GM18868 (cell line): ENCODE measurements at regions not wholly inside any gene's neighbourhood (a gene's known extent, or its start where the extent isn't known, plus 50 kb on each side); places are given as distances from the start of the nearest gene placed in this dataset.
"Not testable (repeated sequence)": the region's sequence is repeated elsewhere in the genome, so short reads cannot be mapped to it uniquely, and the experiment has no call there.

ENCODE experiments used
- ATAC-seq: cut with Tn5 transposase; IDR thresholded peaks from one replicate; pipeline ENCODE4 v1.9.1; 2021; ENCODE audit warnings: mild to moderate bottlenecking, moderate library complexity; ENCODE audit not compliant: unreplicated experiment

DNA sequence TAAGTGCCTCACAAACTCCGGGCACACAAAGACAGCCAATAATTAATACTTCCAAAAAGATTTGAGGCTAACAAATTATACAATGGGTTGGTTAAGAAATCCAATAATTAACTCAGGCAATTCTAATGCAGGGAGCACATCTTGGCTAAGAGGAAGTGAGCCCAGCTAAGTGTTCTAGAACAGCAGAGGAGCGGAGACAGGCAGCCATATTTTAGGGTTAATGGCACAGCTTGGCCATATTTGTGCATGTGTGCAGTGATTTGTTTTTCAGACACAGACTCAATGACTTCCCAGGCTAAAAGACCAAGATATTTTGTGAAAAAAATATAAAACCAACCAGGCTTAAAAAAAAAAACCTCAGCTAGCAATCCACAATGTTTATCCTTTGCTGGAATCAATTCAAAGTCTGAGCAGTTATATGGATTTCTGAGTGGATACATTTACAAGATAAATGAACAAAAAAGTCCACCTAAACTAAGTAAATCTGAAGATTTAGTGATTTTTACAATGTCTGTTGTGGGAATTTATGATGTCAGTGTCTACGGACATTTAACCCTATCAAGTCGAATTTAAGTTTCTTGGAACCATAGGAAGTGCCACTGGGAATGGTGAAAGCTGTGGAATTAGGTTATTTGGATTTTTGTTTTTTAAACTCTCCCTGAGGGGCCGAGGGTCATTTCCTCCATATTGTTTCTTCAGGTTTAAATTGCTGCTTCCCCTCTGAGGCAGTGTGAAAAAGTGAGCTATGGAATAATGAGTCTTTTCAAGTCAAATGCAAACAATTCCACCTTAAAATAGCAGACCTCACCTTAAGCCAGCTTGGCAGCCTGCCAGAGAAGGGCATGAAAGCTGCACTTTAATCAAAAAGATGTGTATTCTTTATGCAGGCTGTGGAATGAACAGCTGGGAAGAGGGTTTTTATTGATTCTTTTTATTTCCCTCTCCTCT, 413.7 kb upstream of the TBL1XR1 start:
- no peak for ATAC-seq

DNA sequence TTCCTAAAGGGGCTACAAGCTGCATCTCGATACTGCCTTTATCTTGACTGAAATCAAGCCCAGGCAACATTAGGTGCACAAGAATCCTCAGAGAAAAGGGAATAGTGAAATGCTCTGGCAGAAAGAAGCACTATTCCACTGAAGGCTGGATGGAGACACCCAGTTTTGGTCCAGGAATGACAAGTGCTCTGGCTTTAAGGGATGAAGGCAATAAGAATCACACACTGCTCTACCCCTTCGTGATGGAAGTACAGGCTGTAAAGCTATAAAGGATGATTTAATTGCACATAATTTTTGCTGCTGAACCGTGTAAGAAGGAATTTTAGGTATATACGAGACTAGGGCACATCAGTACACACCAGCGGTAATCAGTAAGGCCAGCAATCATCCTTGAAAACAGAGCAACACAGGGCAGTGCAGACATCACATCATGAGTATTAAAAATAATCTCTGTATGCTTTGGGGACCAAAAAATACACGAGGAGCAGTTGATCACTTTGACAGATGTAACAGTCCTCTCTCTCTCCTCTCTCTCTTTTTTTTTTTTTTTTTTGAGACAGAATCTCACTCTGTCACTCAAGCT, 414.6 kb upstream of the TBL1XR1 start:
- ATAC-seq = no peak

DNA sequence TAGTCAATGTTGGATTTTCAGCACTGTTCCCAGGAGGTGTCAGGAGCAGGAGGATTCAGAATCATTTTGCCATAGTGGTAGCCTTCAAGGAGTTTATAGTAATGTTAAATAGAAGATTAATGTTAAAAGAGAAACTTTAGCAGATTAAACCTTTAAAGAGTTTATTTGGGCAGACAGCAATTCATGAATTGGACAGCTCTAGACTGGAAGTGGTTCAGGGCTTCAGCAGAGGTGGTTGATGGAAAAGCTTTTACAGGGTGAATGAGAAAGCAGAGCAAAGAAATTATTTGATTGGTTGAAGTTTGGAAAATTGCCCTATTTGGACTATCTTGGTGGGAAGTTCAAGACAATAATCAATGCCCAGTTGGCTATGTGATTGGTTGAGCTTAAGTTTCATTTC, 416.6 kb upstream of the TBL1XR1 start:
- no peak for ATAC-seq

DNA sequence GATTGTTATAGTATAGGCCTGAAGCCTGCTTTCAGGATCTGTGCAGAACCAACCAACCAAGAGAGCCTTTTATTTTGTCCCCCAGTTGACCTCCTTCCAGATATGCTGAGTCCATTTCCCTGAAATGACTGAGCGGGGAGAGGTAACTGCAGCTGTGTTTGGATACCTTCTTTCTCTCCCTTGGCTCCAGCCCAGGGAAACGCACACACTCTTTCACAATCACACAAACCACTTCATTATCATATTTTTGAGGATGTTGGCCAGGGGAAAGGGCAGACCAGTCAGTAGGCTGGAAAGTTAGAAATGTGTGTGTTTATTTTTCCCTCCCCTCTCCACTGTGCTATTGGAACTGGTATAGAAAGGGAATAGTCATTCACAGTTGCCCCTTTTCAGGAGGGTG, 417.7 kb upstream of the TBL1XR1 start:
- ATAC-seq = no peak

DNA sequence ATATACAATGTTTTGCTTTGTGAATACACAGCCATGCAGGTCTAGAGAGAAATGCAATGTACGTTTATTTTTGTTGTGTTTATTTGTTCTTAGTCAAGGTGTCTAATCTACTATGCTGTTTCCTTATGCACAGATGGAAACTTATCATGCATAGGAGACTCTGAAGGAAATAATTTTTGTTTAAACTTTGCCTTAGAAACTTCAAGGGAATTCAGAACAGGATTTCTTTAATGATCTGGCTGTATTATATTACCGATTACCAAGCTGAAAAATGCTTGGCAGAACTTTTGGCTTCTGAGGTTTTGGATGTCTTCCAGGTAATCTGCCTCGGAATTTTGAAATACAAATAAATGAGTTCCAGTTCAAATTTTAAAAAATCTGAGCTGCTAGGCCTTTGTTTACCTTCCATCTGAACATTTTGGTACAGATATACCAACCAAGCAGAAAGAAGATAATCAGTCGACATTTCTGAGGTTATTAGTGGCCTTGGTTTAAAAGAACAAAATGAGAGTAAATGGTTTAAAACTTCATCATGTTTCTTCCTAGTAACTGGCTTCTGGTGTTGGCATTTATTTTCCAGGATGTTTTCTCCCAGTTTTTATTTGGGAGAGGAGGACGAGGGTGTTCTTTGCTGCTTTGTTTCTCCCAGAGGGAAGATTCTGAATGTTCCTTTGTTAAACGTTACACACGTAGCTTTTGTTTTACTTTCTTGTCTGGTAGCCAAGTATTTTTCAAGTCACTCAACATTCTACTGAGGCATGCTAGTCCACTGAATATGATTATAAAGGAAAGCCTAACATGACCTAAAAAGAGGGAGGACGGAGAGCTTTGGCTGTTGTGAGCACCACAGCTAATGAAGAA, 421.8 kb upstream of the TBL1XR1 start:
- no peak for ATAC-seq

DNA sequence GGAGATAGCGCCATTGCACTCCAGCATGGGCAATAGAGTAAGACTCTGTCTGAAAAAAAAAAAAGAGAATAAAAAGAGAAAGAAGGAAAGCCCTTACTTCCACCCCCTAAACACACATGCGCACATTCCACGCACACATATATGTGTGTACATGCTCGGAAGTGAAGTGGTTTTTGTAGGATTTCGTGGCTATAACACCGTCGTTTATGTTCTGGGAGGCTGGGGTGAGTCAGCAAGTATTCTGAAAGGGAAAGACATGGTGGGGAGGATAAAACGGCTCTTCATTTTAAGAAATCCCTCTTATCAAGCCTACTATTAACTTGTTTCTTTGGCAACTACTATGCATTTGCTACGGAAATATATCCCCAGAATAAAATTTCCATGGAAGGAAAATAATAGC, 422.8 kb upstream of the TBL1XR1 start:
- no peak for ATAC-seq

DNA sequence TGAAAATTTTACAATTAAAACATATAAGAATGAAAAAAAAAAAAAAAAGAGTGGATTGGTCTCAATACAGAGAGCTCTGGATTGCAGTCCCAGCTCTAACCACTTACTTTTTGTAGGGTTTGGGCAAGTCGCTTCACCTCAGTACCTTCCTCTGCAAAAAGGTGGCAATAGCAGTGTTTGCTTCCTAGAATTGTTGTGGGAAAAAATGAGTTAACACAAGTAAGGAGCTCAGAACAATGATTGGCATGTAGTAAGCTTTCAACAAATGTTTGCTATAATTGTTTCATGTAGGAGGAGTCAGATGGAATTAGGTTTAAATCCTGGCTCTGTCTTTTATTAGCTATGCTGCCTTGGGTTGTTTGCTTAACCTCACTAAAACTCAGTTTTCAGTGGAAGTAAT, 425.2 kb upstream of the TBL1XR1 start:
- ATAC-seq = no peak

DNA sequence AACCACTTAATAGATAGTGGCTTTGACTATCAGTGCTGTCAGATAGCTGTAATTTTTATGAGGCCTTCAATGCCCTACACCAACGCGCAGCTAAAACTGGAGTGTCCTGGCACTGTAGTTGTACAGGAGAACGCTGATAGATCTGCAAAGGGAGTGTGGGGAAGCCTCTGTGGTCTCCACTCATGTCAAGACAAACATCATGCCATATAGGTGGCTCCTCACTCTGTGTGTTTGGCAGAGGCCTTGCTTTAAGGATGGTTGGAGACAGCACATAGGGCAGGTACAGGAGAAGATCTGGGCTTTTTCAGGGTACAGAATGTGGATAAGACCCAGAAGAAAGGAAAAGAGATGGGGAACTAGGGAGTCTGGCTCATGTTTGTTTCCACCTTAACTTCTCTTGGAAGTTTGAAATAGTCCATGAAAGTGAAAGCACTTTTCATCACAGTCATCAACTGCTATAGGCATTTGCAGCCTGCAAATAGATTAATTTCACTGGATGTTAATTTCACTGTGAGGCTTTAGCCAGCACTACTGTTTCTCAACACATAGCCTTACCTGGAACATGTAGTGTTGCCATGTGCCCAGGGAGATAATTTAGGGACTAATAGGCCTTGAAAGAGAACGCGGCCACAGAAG, 425.8 kb upstream of the TBL1XR1 start:
- ATAC-seq = no peak

DNA sequence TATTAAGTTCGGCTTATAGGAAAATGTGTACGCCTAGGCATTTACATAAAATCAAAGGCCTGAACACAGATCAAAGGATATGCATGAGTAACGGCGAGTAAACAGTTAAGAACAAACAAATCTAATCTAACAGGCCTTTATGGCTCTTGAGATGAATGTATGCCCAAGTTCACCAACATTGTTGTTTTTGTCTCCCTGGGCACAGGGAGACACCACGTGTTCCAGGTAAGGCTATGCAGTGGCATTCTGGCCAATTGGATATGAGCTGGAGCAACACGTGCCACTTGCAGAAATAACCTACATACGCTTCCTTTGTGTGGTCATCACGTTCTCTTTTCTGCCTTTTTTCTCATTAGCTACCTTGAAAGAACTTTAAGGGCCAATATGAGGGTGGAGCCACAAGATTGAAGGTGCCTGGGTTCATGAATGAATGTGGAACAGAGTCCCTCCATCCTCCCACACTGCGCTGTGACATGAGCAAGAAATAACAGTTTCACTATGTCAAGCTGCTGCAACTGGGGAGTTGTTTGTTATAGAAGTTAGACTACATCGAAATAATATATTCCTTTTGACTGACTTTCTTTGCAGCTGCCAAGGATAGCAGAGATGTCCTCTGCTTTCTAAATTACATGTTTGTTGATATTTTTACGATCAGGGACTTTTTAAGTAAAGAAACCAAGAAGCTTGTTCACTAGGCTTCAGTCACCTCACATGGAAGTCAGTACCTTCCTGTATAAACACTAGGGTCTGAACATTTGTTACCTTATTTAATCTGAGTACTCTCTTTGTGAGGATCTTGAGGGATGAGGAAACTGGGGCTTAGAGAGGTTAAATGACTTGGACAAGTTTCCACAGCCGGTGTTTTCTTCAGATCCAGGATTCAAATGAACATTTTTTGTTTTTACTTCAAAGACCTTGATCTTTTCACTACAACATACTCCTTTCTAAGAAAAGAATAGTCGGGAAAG, 427.5 kb upstream of the TBL1XR1 start:
- no peak for ATAC-seq

DNA sequence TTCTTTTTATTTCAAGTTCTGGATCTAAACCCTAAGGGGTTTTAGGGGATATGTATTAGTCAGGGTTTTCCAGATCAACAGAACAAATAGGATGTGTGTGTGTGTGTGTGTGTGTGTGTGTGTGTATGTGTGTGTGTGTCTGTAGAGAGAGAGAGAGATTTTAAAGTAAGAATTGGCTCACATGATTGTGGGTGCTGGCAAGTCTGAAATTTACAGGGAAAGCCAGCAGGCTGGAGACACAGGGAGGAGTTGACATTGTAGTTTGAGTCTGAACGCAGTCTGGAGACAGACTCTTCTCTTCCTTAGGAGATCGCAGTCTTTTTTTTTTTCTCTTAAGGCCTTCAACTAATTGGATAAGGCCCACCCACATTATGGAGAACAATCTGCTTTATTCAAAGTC, 428.8 kb upstream of the TBL1XR1 start:
- no peak for ATAC-seq

DNA sequence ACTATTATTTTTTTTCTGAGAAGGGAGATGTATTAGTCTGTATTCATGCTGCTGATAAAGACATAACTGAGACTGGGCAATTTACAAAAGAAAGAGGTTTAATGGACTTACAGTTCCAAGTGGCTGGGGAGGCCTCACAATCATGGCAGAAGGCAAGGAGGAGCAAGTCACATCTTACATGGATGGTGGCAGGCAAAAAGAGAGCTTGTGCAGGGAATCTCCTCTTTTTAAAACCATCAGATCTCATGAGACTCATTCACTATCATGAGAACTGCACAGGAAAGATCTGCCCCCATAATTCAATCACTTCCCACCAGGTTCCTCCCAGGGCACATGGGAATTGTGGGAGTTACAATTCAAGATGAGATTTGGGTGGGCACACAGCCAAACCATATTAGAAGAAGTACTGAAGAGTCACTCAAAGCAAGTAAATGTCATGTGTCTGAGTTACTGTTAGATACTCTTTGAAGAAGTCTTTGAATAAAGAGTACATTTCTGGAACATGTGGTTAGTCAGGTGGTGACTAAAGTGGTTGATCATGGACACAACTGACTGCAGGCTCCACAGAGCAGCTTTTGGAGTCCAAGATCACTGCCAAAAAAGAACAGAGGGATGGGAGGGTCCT, 430.9 kb upstream of the TBL1XR1 start:
- not testable (repeated sequence) for ATAC-seq

DNA sequence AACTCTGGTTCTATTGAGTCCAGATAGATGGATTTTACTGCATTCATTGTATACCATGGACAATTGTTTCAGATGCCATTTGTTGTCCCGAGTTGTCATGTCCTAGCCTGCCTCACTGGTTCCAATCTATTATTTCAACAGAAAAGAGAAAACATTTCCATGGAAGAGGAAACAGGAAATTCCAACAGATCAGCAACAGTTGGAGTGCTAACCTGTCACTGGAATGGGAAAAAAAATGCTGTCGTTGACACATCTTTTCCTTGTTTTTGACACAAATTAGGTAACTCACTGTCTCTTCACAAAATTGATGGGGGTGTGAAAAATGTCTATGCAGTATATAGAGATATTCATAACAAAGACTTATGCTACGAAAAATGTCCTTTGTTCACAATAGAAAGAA, 432.0 kb upstream of the TBL1XR1 start:
- no peak for ATAC-seq

DNA sequence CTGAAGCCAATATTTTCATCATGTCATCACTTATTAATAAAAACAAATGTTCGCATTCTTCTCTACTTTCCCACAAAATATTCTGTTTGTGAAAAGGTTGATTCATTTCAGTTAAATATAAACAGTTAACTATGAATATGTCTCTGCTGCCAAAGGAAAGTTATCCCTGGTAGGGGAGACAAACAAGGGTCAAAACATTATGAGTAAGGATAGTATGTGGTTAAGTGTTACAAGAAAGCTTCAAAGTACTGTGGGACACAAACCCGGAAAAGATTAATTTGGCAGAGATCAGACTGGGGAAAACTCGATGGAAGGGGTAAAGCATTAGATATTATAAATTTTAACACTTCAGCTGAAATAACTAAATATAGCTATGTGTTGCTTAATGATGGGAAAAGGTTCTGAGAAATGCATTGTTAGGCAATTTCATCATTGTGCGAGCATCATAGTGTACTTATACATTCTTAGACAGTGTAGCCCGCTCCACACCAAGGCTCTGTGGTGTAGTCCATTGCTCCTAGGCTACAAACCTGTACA, 436.5 kb upstream of the TBL1XR1 start:
- no peak for ATAC-seq

DNA sequence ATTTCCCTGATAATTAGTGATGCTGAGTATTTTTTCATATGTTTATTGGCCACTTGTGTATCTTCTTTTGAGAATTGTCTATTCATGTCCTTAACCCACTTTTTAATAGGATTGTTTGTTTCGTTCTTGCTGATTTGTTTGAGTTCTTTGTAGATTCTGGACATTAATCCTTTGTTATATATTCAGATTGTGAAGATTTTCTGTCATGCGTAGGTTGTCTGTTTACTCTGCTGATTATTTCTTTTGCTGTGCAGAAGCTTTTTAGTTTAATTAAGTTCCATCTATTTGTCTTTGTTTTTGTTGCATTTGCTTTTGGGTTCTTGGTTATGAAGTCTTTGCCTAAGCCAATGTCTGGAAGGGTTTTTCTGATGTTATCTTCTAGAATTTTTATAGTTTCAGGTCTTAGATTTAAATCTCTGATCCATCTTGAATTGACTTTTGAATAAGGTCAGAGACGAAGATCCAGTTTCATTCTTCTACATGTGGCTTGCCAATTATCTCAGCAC, 438.4 kb upstream of the TBL1XR1 start:
- ATAC-seq = not testable (repeated sequence)

DNA sequence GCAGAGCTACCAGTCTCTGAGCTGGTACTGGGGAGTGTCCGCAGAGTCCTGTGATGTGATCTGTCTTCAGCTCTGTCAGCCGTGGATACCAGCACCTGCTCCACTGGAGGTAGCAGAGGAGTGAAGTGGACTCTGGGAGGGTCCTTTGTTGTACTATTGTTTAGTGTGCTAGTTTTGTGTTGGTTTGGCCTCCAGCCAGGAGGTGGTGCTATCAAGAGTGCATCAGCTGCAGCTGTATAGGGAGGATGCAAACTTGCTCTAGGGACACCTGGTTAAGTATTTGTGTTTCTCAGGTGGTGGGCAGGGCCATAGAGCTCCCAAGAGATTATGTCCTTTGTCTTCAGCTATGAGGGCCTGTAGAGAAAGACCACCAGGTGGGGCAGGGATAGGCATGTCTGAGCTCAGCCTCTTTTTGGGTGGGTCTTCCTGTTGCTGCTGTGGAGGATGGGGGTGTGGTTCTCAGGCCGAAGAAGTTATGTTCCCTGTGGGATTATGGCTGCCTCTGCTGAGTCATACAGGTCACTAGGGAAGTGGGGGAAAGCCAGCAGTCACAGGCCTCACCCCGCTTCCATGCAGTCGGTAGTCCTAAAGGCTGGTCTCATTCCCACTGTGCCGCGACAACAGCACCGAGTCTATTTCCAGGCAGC, 443.2 kb upstream of the TBL1XR1 start:
- ATAC-seq = no peak

DNA sequence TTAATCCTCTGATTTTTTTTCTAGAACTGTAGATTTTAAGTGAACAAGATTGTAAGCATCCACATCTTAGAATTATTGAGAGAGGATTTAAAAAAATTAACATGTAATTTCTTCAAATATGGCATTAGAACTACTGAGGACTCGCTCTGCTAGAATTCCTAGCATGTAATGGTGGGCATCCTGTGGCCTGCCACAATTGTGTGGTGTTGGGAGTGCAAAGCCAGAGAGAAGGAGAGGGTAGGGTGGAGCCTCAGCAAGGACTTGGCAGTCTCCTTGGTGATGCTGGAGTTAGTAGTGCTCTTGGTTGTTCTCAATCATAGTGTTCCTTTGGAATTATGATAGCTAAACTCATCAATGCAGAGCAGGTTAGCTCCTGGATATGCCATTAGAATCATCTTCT, 443.9 kb upstream of the TBL1XR1 start:
- ATAC-seq = no peak

DNA sequence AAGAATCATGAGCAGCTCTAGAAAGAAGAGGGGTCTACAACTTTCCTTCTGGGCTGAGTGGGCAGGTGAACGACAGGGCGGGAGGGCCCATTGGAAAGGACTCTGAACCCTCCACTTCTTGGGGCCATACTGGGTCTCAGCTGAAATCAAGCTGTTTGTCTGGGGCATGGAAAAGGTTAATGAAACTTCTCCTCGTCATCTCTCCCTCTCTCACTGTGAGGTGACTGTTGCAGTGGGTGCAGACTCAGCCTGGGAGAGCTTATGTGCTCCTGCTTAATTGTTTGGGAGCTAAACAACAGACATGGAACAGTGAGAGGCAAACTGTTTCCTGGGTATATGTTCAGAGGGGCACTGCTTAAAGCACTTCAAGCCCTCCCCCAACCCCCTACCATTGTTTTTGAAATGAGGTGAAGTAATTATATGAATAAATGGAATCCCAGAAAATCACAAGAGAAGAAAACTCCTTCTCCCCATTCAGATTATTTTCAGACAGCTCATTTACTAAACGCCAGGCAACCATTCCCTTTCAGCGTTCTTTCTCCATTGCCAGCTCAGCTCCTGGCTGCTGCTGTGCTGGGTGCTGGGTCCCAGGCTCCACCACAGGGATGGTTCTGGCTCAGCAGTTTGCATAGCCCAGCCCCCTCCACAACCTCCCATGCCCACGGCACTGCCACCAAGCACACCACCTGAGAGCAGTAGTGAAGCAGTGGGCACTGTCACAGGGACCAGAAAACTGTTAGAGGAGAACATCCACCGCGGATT, 444.9 kb upstream of the TBL1XR1 start:
- ATAC-seq = no peak

DNA sequence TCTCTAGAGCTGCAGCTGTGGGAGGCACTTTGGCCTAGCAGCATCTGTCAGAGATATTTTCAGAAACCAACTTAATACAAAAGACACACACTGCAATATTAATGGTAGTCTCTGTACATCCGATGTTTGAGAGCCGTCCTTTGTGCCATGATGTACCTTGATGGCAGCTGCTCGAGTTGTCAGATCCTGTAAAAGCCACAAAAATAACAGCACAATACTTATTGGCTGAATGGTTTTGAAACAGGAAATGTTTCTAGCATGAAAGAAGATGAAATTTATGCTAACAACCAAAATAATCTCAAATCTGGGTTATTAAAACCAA, 445.5 kb upstream of the TBL1XR1 start:
- no peak for ATAC-seq
